ENCODE measurements at regions not wholly inside any gene's neighbourhood (a gene's known extent, or its start where the extent isn't known, plus 50 kb on each side); places are given as distances from the start of the nearest gene placed in this dataset.

DNA sequence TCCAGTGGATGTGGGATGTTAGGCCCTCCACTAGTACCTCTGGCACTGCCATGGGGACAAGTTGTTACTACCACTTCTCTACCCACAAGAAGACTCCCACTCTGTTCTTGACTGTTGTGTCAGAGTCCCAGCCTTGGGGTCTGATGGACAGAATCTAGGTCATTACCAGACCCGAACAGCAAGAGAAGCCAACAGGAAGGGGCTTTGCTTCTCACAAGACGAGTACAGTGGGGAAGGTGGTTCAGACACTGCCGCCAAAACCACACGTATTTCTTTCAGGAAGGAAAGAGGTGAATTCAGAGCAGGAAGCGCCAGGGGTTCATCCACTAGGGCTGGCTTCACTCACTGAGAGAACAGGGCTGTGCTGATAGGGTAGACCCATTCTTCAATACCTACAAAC, 161.3 kb upstream of the KIT start:
- TF ChIP-seq CTCF (IDR thresholded peaks at IDR 0.05), result no peak
- no peak for TF ChIP-seq EP300 (IDR thresholded peaks at IDR 0.05)
- TF ChIP-seq POLR2A (IDR thresholded peaks at IDR 0.05), result no peak
- no peak for TF ChIP-seq POLR2AphosphoS5 (IDR thresholded peaks at IDR 0.05)

All from upper lobe of left lung (tissue), 4 donors.